Endothelial cell of umbilical vein (primary cell): ENCODE measurements at regions not wholly inside any gene's neighbourhood (a gene's known extent, or its start where the extent isn't known, plus 50 kb on each side); places are given as distances from the start of the nearest gene placed in this dataset.

Experiments used
- BruUV-seq: library from RNA; stranded (reverse); fragments of 400-500 nt; replicated peaks from 2 replicates; lab custom pipeline; 2021; lab: Mats Ljungman, UMichigan
- CTCF ChIA-PET: fragments of 300-600, 350-600 bp; sonication (Branson Sonifier 250); formaldehyde crosslinking; loops from one replicate; lab custom pipeline; 2021; ENCODE audit warnings: antibody characterized with exemption, inconsistent platforms; lab: Charles Lee
- POLR2A ChIA-PET: fragments of 300-600, 350-600 bp; sonication (Branson Sonifier 250); formaldehyde crosslinking; loops from one replicate; lab custom pipeline; 2021; ENCODE audit warnings: antibody characterized with exemption, inconsistent platforms; lab: Charles Lee
- DNase-seq: peaks from one replicate; pipeline ENCODE4 v3.0.0-alpha.2; 2011; ENCODE audit warnings: low read depth, low spot score
- FAIRE-seq: peaks from 2 replicates; lab custom pipeline; 2011; peaks lifted over from hg19 to GRCh38; lab: Jason Lieb, UNC
- H2AFZ ChIP-seq: 2 replicates; pipeline ENCODE4 v1.6.0; 2012; ENCODE audit warnings: low read depth, low read length, control low read depth, inconsistent platforms
- H3K27ac ChIP-seq: 2 replicates; pipeline ENCODE4 v1.5.1; 2011; ENCODE audit warnings: low read depth, mild to moderate bottlenecking, control low read depth, low read length, moderate library complexity; ENCODE audit not compliant: insufficient read depth
- H3K27me3 ChIP-seq, 2 experiments: 2 replicates each; pipeline versions ENCODE4 v1.6.0 to v1.6.1; 2011; ENCODE audit warnings: low read length in 2 of 2, mixed read lengths in 1 of 2; ENCODE audit not compliant: control insufficient read depth in 2 of 2, insufficient read depth in 2 of 2
- H3K36me3 ChIP-seq, 2 experiments: 2 replicates in 1 of 2; 3 replicates in 1 of 2; pipeline ENCODE4 v1.5.1; 2011; ENCODE audit warnings: low read length in 2 of 2, mild to moderate bottlenecking in 1 of 2, moderate library complexity in 1 of 2; ENCODE audit not compliant: control insufficient read depth in 2 of 2, insufficient read depth in 2 of 2; ENCODE audit errors: extremely low read depth in 1 of 2
- H3K4me1 ChIP-seq: 3 replicates; pipeline ENCODE4 v1.5.1; 2011; ENCODE audit warnings: mild to moderate bottlenecking, low read length; ENCODE audit not compliant: control insufficient read depth, insufficient read depth; ENCODE audit errors: extremely low read depth
- H3K4me2 ChIP-seq: 2 replicates; pipeline ENCODE4 v1.6.1; 2011; ENCODE audit warnings: low read length, control low read depth, mixed read lengths; ENCODE audit not compliant: insufficient read depth
- H3K4me3 ChIP-seq, 3 experiments: fragments of 200-600 bp in 1 of 3; sonication (generic), shearing (Covaris generic) in 1 of 3; replicated peaks in 1 of 3; 2 replicates each; pipeline ENCODE4 v1.5.1; 2011 to 2016; ENCODE audit warnings: control low read depth in 3 of 3, low read length in 3 of 3, mild to moderate bottlenecking in 2 of 3, inconsistent platforms in 1 of 3, low read depth in 1 of 3, moderate library complexity in 1 of 3; ENCODE audit not compliant: insufficient read depth in 1 of 3
- H3K79me2 ChIP-seq: 2 replicates; pipeline ENCODE4 v1.6.0; 2012; ENCODE audit warnings: low read length, inconsistent platforms; ENCODE audit not compliant: control insufficient read depth, insufficient read depth
- H3K9ac ChIP-seq: replicated peaks from 2 replicates; pipeline ENCODE3; 2011; ENCODE audit warnings: low read length, control low read depth; ENCODE audit not compliant: insufficient read depth; ENCODE audit errors: extremely low read depth
- H3K9me1 ChIP-seq: replicated peaks from 3 replicates; pipeline ENCODE4 v1.6.0; 2011; ENCODE audit warnings: mild to moderate bottlenecking, low read length; ENCODE audit not compliant: control insufficient read depth, insufficient read depth; ENCODE audit errors: extremely low read depth
- H3K9me3 ChIP-seq: replicated peaks from 2 replicates; pipeline ENCODE4 v1.5.1; 2012; ENCODE audit warnings: low read length, inconsistent platforms; ENCODE audit not compliant: control insufficient read depth, insufficient read depth
- H4K20me1 ChIP-seq: replicated peaks from 2 replicates; pipeline ENCODE3; 2011; ENCODE audit warnings: mild to moderate bottlenecking, low read length; ENCODE audit not compliant: control insufficient read depth, insufficient read depth; ENCODE audit errors: extremely low read depth
- EZH2 ChIP-seq: IDR thresholded peaks from 2 replicates; pipeline ENCODE4 v1.6.1; 2012; ENCODE audit warnings: borderline replicate concordance, low read depth, mild to moderate bottlenecking, moderate library complexity, low read length, inconsistent platforms; ENCODE audit not compliant: severe bottlenecking
- FOS ChIP-seq: IDR thresholded peaks from 2 replicates; pipeline ENCODE4 v1.6.1; 2011; ENCODE audit warnings: mild to moderate bottlenecking, low read length, moderate library complexity, borderline replicate concordance; ENCODE audit not compliant: insufficient read depth
- GATA2 ChIP-seq: IDR thresholded peaks from 2 replicates; pipeline ENCODE4 v1.7.0; 2011; ENCODE audit warnings: low read depth, mild to moderate bottlenecking, moderate library complexity, mixed read lengths, low read length; ENCODE audit not compliant: insufficient read length, insufficient read depth
- JUN ChIP-seq: IDR thresholded peaks from 2 replicates; pipeline ENCODE4 v1.6.1; 2011; ENCODE audit warnings: borderline replicate concordance, low read depth; ENCODE audit not compliant: insufficient read length, insufficient read depth
- MAX ChIP-seq: IDR thresholded peaks from 2 replicates; pipeline ENCODE4 v1.6.1; 2011; ENCODE audit not compliant: insufficient read depth, insufficient read length
- MYC ChIP-seq: IDR thresholded peaks from one replicate; pipeline ENCODE4 v1.6.1; 2011; ENCODE audit warnings: mild to moderate bottlenecking, low read depth, low read length
- POLR2A ChIP-seq: IDR thresholded peaks from 2 replicates; pipeline ENCODE4 v1.6.1; 2012; ENCODE audit warnings: low read depth, mild to moderate bottlenecking, control low read depth, low read length
- POLR2AphosphoS5 ChIP-seq: IDR thresholded peaks from 2 replicates; pipeline ENCODE4 v1.6.1; 2012; ENCODE audit warnings: low read depth, mild to moderate bottlenecking, control low read depth, low read length, moderate library complexity; ENCODE audit not compliant: insufficient read depth
- dilution Hi-C: fragments of 300-500 bp; cut with MboI; formaldehyde crosslinking; loops from one replicate; pipeline ENCODE4 v1.15.0; 2019; ENCODE audit warnings: low sequenced_read_pairs; ENCODE audit not compliant: extremely low pct_ligation_motif_present
- intact Hi-C: fragments of 100-400 bp; cut with micrococcal nuclease; formaldehyde crosslinking; loops from one replicate; pipeline ENCODE4 v1.10.0; 2022
- TF ChIP-seq, protein P1 (sequence below), 2 donors: IDR thresholded peaks; 1 replicate in 1 of 2; 2 replicates in 1 of 2; pipeline ENCODE4 v1.5.1; 2011; ENCODE audit warnings: low read length in 2 of 2, mild to moderate bottlenecking in 2 of 2, moderate library complexity in 2 of 2, control low read depth in 1 of 2, inconsistent platforms in 1 of 2, low read depth in 1 of 2; ENCODE audit not compliant: insufficient read depth in 1 of 2; ENCODE audit errors: extremely low read depth in 1 of 2

- no TSS peak for BruUV-seq
- FAIRE-seq (no peak), DNase-seq (no peak)
Measured at GRCh38 chr2:221640686-221641085, 68.6 kb upstream of the EPHA4 start.

GRCh38 chr2:221637851-221638250 lies 65.7 kb upstream of the EPHA4 start:
- TF ChIP-seq POLR2A (no peak), FOS (no peak), POLR2AphosphoS5 (no peak), MAX (no peak), MYC (no peak), EZH2 (no peak), JUN (no peak), GATA2 (no peak)
- TF ChIP-seq, protein P1, sequence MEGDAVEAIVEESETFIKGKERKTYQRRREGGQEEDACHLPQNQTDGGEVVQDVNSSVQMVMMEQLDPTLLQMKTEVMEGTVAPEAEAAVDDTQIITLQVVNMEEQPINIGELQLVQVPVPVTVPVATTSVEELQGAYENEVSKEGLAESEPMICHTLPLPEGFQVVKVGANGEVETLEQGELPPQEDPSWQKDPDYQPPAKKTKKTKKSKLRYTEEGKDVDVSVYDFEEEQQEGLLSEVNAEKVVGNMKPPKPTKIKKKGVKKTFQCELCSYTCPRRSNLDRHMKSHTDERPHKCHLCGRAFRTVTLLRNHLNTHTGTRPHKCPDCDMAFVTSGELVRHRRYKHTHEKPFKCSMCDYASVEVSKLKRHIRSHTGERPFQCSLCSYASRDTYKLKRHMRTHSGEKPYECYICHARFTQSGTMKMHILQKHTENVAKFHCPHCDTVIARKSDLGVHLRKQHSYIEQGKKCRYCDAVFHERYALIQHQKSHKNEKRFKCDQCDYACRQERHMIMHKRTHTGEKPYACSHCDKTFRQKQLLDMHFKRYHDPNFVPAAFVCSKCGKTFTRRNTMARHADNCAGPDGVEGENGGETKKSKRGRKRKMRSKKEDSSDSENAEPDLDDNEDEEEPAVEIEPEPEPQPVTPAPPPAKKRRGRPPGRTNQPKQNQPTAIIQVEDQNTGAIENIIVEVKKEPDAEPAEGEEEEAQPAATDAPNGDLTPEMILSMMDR (IDR thresholded peaks at IDR 0.05; ENCODE audit: extremely low read depth in 1 of 2, insufficient read depth in 1 of 2, low read depth in 1 of 2, low read length in 2 of 2) = no peak
- no peak for FAIRE-seq
- Histone ChIP-seq H3K4me2 (no peak overlapping the region), H3K4me3 (no peak overlapping the region), H3K4me1 (peaks cover 13% of the 10 kb centered on the region), H3K27ac (no peak overlapping the region), H3K9me1 (no peaks in the 10 kb centered on the region), H3K9me3 (no peaks in the 10 kb centered on the region), H3K9ac (no peak overlapping the region), H3K79me2 (no peaks in the 10 kb centered on the region), H3K27me3 (no peaks in the 10 kb centered on the region), H3K36me3 (no peaks in the 10 kb centered on the region), H2AFZ (no peak overlapping the region), H4K20me1 (no peaks in the 10 kb centered on the region)
- ChIA-PET CTCF (no interaction called here), POLR2A (no interaction called here)
- BruUV-seq = no TSS peak
- dilution Hi-C loops = no loop called here
- DNase-seq = no peak
- intact Hi-C loops = no loop called here

More at GRCh38 chr2:221640686-221641085, 68.6 kb upstream of the EPHA4 start:
- Histone ChIP-seq H3K9ac (no peak overlapping the region), H3K79me2 (no peaks in the 10 kb centered on the region), H3K36me3 (no peaks in the 10 kb centered on the region), H3K27me3 (no peaks in the 10 kb centered on the region), H3K9me3 (no peaks in the 10 kb centered on the region), H3K4me1 (peaks cover 13% of the 10 kb centered on the region), H4K20me1 (no peaks in the 10 kb centered on the region), H3K9me1 (no peaks in the 10 kb centered on the region), H3K27ac (peak overlapping the region; percentile 53), H3K4me2 (peak overlapping the region; percentile 21), H2AFZ (no peak overlapping the region), H3K4me3 (no peak overlapping the region)
- TF ChIP-seq MYC = no peak
- no peak for TF ChIP-seq FOS
- TF ChIP-seq POLR2A = no peak
- dilution Hi-C loops (no loop called here), intact Hi-C loops (loop anchor here (1.0 to 2.0 kb wide), 3 partner anchors 68 to 139 kb away; partner anchors contain the start of gene EPHA4)
- ChIA-PET POLR2A (no interaction called here), CTCF (interaction anchor here (1.3 kb wide), 1 partner anchor 20 kb away, joined by 4 read pairs; no protein-coding TSS in a partner anchor)
